GM12878 (cell line): ENCODE measurements at regions not wholly inside any gene's neighbourhood (a gene's known extent, or its start where the extent isn't known, plus 50 kb on each side); places are given as distances from the start of the nearest gene placed in this dataset.
A peak's percentile ranks its signal among the peaks of the same experiment; 100 is the strongest.

Experiments
- ATAC-seq: fragments of 200-7000 bp; cut with Tn5 transposase; 3 replicates; pipeline ENCODE4 v1.9.1; 2020; ENCODE audit warnings: mild to moderate bottlenecking, moderate library complexity
- BruUV-seq: library from RNA; stranded (reverse); fragments of 400-500 nt; replicated peaks from 2 replicates; lab custom pipeline; 2021; lab: Mats Ljungman, UMichigan
- CTCF ChIA-PET: fragments of 300-600 bp; sonication (Branson Sonifier 250); formaldehyde crosslinking; extraction: SDS; loops from one replicate; lab custom pipeline; 2021; ENCODE audit warnings: inconsistent platforms; lab: Yijun Ruan, JAX
- POLR2A ChIA-PET: fragments of 350-600 bp; formaldehyde crosslinking; extraction: SDS; loops from one replicate; lab custom pipeline; 2021; ENCODE audit warnings: inconsistent platforms; lab: Charles Lee
- RAD21 ChIA-PET: fragments of 300-600 bp; sonication (Branson Sonifier 250); formaldehyde crosslinking; loops from one replicate; lab custom pipeline; 2023; ENCODE audit warnings: antibody characterized with exemption; ENCODE audit not compliant: unreplicated experiment; lab: Charles Lee
- SMC1A ChIA-PET: fragments of 300-600 bp; sonication (Branson Sonifier 250); formaldehyde crosslinking; loops from one replicate; lab custom pipeline; 2023; ENCODE audit not compliant: unreplicated experiment, uncharacterized antibody; lab: Charles Lee
- DNase-seq: peaks from one replicate; pipeline ENCODE4 v3.0.0-alpha.2; 2011; ENCODE audit warnings: low read depth, low spot score
- FAIRE-seq: peaks from 3 replicates; lab custom pipeline; 2011; peaks lifted over from hg19 to GRCh38; lab: Jason Lieb, UNC
- H2AFZ ChIP-seq: 2 replicates; pipeline ENCODE4 v1.6.0; 2011; ENCODE audit warnings: low read depth, low read length, control low read depth; ENCODE audit not compliant: control insufficient read depth
- H3K27ac ChIP-seq: 2 replicates; pipeline ENCODE4 v1.5.1; 2011; ENCODE audit warnings: control low read depth; ENCODE audit not compliant: control insufficient read depth, insufficient read depth
- H3K27me3 ChIP-seq, 2 experiments: replicated peaks in 1 of 2; 2 replicates each; pipeline versions ENCODE4 v1.6.0 to v1.6.1; 2011; ENCODE audit warnings: low read length in 1 of 2; ENCODE audit not compliant: control insufficient read depth in 2 of 2, insufficient read depth in 2 of 2
- H3K36me3 ChIP-seq, 2 experiments: 2 replicates each; pipeline ENCODE4 v1.5.1; 2011; ENCODE audit warnings: low read length in 1 of 2; ENCODE audit not compliant: control insufficient read depth in 2 of 2, insufficient read depth in 2 of 2
- H3K4me1 ChIP-seq: 2 replicates; pipeline ENCODE4 v1.6.1; 2011; ENCODE audit warnings: mild to moderate bottlenecking, low read length, moderate library complexity, mixed read lengths; ENCODE audit not compliant: control insufficient read depth, insufficient read depth
- H3K4me2 ChIP-seq: 2 replicates; pipeline ENCODE4 v1.6.0; 2011; ENCODE audit warnings: control low read depth; ENCODE audit not compliant: control insufficient read depth, insufficient read depth
- H3K4me3 ChIP-seq: fragments of 200-600 bp; sonication (generic); 2 replicates; pipeline ENCODE4 v1.5.1; 2016
- H3K79me2 ChIP-seq: 2 replicates; pipeline ENCODE4 v1.6.0; 2011; ENCODE audit warnings: low read length; ENCODE audit not compliant: control insufficient read depth, insufficient read depth
- H3K9ac ChIP-seq: 2 replicates; pipeline ENCODE4 v1.8.0; 2011; ENCODE audit warnings: low read length, control low read depth, mixed read lengths; ENCODE audit not compliant: control insufficient read depth, insufficient read depth
- H3K9me3 ChIP-seq: replicated peaks from 3 replicates; pipeline ENCODE4 v1.5.1; 2011; ENCODE audit warnings: mild to moderate bottlenecking, low read length; ENCODE audit not compliant: control insufficient read depth, insufficient read depth
- H4K20me1 ChIP-seq: 2 replicates; pipeline ENCODE4 v1.6.0; 2011; ENCODE audit not compliant: control insufficient read depth, insufficient read depth
- BCL11A ChIP-seq: IDR thresholded peaks from 2 replicates; pipeline ENCODE4 v1.6.1; 2011; ENCODE audit warnings: low read depth, low read length
- BCL3 ChIP-seq: IDR thresholded peaks from 2 replicates; pipeline ENCODE4 v1.6.1; 2011; ENCODE audit warnings: borderline replicate concordance, low read depth, mild to moderate bottlenecking, moderate library complexity, low read length; ENCODE audit not compliant: insufficient read depth, poor library complexity, severe bottlenecking
- PBX3 ChIP-seq: IDR thresholded peaks from 2 replicates; pipeline ENCODE4 v1.6.1; 2011; ENCODE audit warnings: mild to moderate bottlenecking, low read depth, low read length, moderate library complexity; ENCODE audit not compliant: insufficient replicate concordance
- PKNOX1 ChIP-seq: fragments of 450-650 bp; IDR thresholded peaks from 2 replicates; pipeline ENCODE4 v1.6.1; 2016; ENCODE audit warnings: mild to moderate bottlenecking
- POU2F2 ChIP-seq: IDR thresholded peaks from 3 replicates; pipeline ENCODE4 v1.6.1; 2011; ENCODE audit warnings: low read depth, mild to moderate bottlenecking, low read length, borderline replicate concordance
- RBBP5 ChIP-seq: fragments of 200-600 bp; sonication (generic); conservative IDR thresholded peaks from 2 replicates; pipeline ENCODE4 v1.6.1; 2016
- SMAD1 ChIP-seq: fragments of 450-650 bp; IDR thresholded peaks from 2 replicates; pipeline ENCODE4 v1.6.1; 2018; ENCODE audit warnings: mild to moderate bottlenecking, low read depth; ENCODE audit not compliant: partially characterized antibody
- SREBF2 ChIP-seq: IDR thresholded peaks from 2 replicates; pipeline ENCODE4 v1.6.1; 2012; ENCODE audit warnings: mild to moderate bottlenecking, low read length
- TCF12 ChIP-seq: IDR thresholded peaks from 2 replicates; pipeline ENCODE4 v1.6.1; 2011; ENCODE audit warnings: low read depth, mild to moderate bottlenecking, low read length
- USF2 ChIP-seq: IDR thresholded peaks from 2 replicates; pipeline ENCODE4 v1.6.1; 2011; ENCODE audit warnings: low read depth, low read length, improper control_type of control experiment, borderline replicate concordance
- WGBS: methylation state at CpG from one replicate; pipeline ENCODE4 v1.1.6; 2016; ENCODE audit warnings: low lambda C conversion rate; ENCODE audit not compliant: insufficient replicate concordance, insufficient coverage; ENCODE audit errors: missing lambda C conversion rate; 5-methylcytosine and 5-hydroxymethylcytosine counted together
- in situ Hi-C: fragments of 300-500 bp; cut with MboI; formaldehyde crosslinking; loops from 9 replicates; pipeline ENCODE4 v1.14.3; 2018; ENCODE audit warnings: mixed read lengths
- intact Hi-C: fragments of 100-400 bp; cut with micrococcal nuclease; formaldehyde crosslinking; loops from one replicate; pipeline ENCODE4 v1.14.2; 2022; ENCODE audit not compliant: unreplicated experiment

GRCh38 chr5:173763410-173763809 lies 124.7 kb upstream of the CPEB4 start:
- no peak for FAIRE-seq
- Histone ChIP-seq H3K9ac (no peak overlapping the region), H3K4me1 (peaks cover 3% of the 10 kb centered on the region; the same call in 1 of the 2 replicates), H2AFZ (no peak overlapping the region), H3K27me3 (no peaks in the 10 kb centered on the region), H3K36me3 (no peaks in the 10 kb centered on the region), H3K4me2 (no peak overlapping the region), H3K27ac (no peak overlapping the region), H3K79me2 (no peaks in the 10 kb centered on the region), H4K20me1 (no peaks in the 10 kb centered on the region), H3K4me3 (no peak overlapping the region), H3K9me3 (no peaks in the 10 kb centered on the region)
- RAD21 ChIA-PET, result no interaction called here
- CTCF ChIA-PET, result no interaction called here
- DNase-seq, result no peak
- BruUV-seq, result no TSS peak
- 89% methylated on average over 8 of the region's 8 CpGs for WGBS
- SMC1A ChIA-PET, result interaction anchor here (0.8 to 1.3 kb wide), 5 partner anchors 9 to 30 kb away, joined by 3 to 6 read pairs (median 3); no protein-coding TSS in a partner anchor
- POLR2A ChIA-PET, result no interaction called here
- in situ Hi-C loops (no loop called here), intact Hi-C loops (no loop called here)
- no peak for ATAC-seq
- no peak for TF ChIP-seq SREBF2

- peak; percentile 69 for ATAC-seq
- peaks cover 3% of the 10 kb centered on the region; the same call in 1 of the 2 replicates for H3K4me1 ChIP-seq
- ChIA-PET POLR2A (interaction anchor here (0.8 kb wide), 1 partner anchor 24 kb away, joined by 4 read pairs; no protein-coding TSS in a partner anchor), CTCF (interaction anchor here (1.3 kb wide), 1 partner anchor 22 kb away, joined by 5 read pairs; no protein-coding TSS in a partner anchor), SMC1A (interaction anchor here (0.8 to 1.3 kb wide), 8 partner anchors 8 to 150 kb away, joined by 3 to 6 read pairs (median 3); no protein-coding TSS in a partner anchor), RAD21 (interaction anchor here (1.1 to 1.5 kb wide), 2 partner anchors 22 to 87 kb away, joined by 3 to 5 read pairs; no protein-coding TSS in a partner anchor)
- no peaks in the 10 kb centered on the region for H3K79me2 ChIP-seq
- intact Hi-C loops, result no loop called here
- H3K9ac ChIP-seq, result no peak overlapping the region
- BruUV-seq, result no TSS peak
- H4K20me1 ChIP-seq, result no peaks in the 10 kb centered on the region
- peak; percentile 91; the same call in 2 of the 3 replicates for TF ChIP-seq POU2F2
- 0 out of 2 replicates have a peak, but pooled peaks have one; percentile 23 for TF ChIP-seq TCF12
- peak; percentile 14 for TF ChIP-seq BCL3
- peak; percentile 82 for TF ChIP-seq PKNOX1
- no peak for TF ChIP-seq RBBP5
- TF ChIP-seq PBX3, result peak; percentile 82
- TF ChIP-seq BCL11A, result 0 out of 2 replicates have a peak, but pooled peaks have one; percentile 39
- no peak for TF ChIP-seq SMAD1
- TF ChIP-seq USF2, result no peak
- no peak overlapping the region for H3K27ac ChIP-seq
- H2AFZ ChIP-seq, result no peak overlapping the region
- FAIRE-seq, result no peak
- no peak overlapping the region for H3K4me3 ChIP-seq
- DNase-seq, result no peak
- no peak overlapping the region for H3K4me2 ChIP-seq
- WGBS, result 75% methylated on average over 13 of the region's 13 CpGs
- in situ Hi-C loops, result no loop called here
- no peaks in the 10 kb centered on the region for H3K36me3 ChIP-seq
- H3K27me3 ChIP-seq, result no peaks in the 10 kb centered on the region
- H3K9me3 ChIP-seq, result no peaks in the 10 kb centered on the region
These were observed 123.7 kb upstream of the CPEB4 start for GRCh38 chr5:173764332-173765028.
